ENCODE measurements at regions not wholly inside any gene's neighbourhood (a gene's known extent, or its start where the extent isn't known, plus 50 kb on each side); places are given as distances from the start of the nearest gene placed in this dataset.
"Not testable (repeated sequence)": the region's sequence is repeated elsewhere in the genome, so short reads cannot be mapped to it uniquely, and the experiment has no call there.

GRCh38 chr2:228387776-228388175 is 206.3 kb upstream of the SPHKAP start:
- H3K27ac Mint-ChIP-seq = no peak overlapping the region
- H3K4me1 Mint-ChIP-seq = no peaks in the 10 kb centered on the region

DNA sequence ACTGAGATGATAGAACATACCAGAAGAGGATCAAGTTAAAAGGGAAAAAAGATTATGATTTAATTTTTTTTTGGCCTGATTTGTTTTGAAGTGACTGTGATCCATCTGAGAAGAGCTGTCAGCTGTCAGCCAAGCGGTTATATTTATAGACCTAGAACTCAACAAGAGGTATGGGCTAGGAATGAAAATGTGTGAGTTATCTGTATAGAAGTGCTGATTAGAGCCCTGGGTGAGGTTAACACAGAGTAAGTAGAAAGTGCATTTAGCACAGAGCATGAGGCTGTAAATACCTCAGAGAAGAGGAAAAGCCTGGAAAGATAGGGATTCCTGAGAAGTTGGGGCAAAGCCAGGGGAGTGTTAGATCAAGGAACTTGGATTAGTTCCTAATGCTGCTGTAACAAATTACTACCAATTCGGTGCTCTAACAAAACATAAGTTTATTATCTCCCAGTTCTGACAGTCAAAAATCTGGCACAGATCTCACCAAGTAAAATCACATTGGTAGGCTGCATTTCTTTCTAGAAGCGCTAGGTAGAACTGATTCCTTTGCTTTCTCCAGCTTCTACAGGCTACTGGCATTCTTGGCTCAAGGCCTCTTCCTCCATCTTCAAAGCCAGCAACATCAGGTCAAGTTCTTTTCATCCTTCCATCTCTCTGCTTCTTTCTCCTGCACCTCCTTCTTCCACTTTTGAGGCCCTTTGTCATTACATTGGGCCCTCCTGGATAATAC is 197.4 kb upstream of the SPHKAP start:
- peaks cover 0 to 1% (median 0%) of the 10 kb centered on the region in 3 donors for H3K27me3 Mint-ChIP-seq (ENCODE audit: low read depth in 3 of 3)
- peaks cover 6 to 38% (median 7%) of the 10 kb centered on the region in 6 donors for H3K9me3 Mint-ChIP-seq
- no peaks in the 10 kb centered on the region for H3K36me3 Mint-ChIP-seq
- no peak overlapping the region for H3K4me3 Mint-ChIP-seq
- DNase-seq = no peak
- H3K27ac Mint-ChIP-seq = no peak overlapping the region
- H3K4me1 Mint-ChIP-seq = no peaks in the 10 kb centered on the region

More at GRCh38 chr2:228387776-228388175, 206.3 kb upstream of the SPHKAP start:
- no peaks in the 10 kb centered on the region for H3K36me3 Mint-ChIP-seq
- no peak overlapping the region for H3K4me3 Mint-ChIP-seq
- no peak for DNase-seq
- H3K9me3 Mint-ChIP-seq = peaks cover 4 to 28% (median 16%) of the 10 kb centered on the region in 6 donors
- peaks cover 0 to 1% (median 0%) of the 10 kb centered on the region in 3 donors for H3K27me3 Mint-ChIP-seq (ENCODE audit: low read depth in 3 of 3)

GRCh38 chr2:228378233-228378632 is 196.7 kb upstream of the SPHKAP start:
- Mint-ChIP-seq H3K4me3 (no peak overlapping the region), H3K4me1 (no peaks in the 10 kb centered on the region), H3K27ac (no peak overlapping the region), H3K9me3 (peaks cover 6 to 45% (median 7%) of the 10 kb centered on the region in 6 donors), H3K36me3 (no peaks in the 10 kb centered on the region), H3K27me3 (ENCODE audit: low read depth in 3 of 3) (peaks cover 0 to 1% (median 0%) of the 10 kb centered on the region in 3 donors)
- no peak for DNase-seq

DNA sequence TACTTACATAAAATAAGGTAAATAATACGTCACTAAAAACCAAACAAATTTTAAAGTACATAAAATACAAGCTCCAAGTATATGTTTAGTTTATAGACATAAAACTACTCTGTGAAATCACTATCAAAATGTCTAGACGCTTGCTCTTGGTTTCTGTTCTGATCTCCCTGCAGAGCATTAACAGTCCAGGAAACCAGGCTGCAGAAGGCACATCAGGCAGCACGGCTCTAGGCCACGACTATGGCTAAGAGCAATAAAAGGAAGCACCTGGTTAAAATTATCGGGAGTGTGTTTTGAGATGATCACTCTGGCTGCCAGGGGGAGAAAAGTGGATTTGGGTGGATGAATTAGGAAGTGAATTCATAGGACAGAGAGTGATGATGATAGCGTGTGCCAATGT is 196.0 kb upstream of the SPHKAP start:
- H3K36me3 Mint-ChIP-seq = no peaks in the 10 kb centered on the region
- H3K9me3 Mint-ChIP-seq = peaks cover 6 to 45% (median 7%) of the 10 kb centered on the region in 6 donors
- no peak overlapping the region for H3K4me3 Mint-ChIP-seq
- no peak for DNase-seq
- peaks cover 0 to 1% (median 0%) of the 10 kb centered on the region in 3 donors for H3K27me3 Mint-ChIP-seq (ENCODE audit: low read depth in 3 of 3)
- no peak overlapping the region for H3K27ac Mint-ChIP-seq
- no peaks in the 10 kb centered on the region for H3K4me1 Mint-ChIP-seq

DNA sequence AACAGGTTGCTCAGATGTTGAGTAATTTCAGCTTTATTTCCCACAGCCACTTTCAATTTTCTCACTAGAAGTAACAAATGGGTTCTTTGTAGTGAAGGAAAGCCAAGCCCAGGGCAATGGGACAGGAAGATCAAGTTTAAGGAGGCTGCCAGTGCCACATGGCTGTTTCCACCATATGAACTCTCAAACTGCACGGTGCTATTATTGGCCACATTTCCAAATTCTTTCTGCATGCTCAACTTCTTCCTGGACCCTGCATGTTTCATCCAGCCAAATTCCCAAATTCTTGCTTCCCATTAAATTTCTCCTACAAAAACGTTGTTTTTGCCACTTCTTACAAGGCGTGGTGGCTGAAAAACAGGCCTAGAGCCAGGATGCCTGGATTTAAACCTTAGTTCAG is 193.3 kb upstream of the SPHKAP start:
- peaks cover 0 to 1% (median 0%) of the 10 kb centered on the region in 3 donors for H3K27me3 Mint-ChIP-seq (ENCODE audit: low read depth in 3 of 3)
- H3K4me3 Mint-ChIP-seq = no peak overlapping the region
- DNase-seq = no peak
- no peaks in the 10 kb centered on the region for H3K4me1 Mint-ChIP-seq
- no peak overlapping the region for H3K27ac Mint-ChIP-seq
- no peaks in the 10 kb centered on the region for H3K36me3 Mint-ChIP-seq
- peaks cover 7 to 57% (median 15%) of the 10 kb centered on the region in 6 donors for H3K9me3 Mint-ChIP-seq

GRCh38 chr2:228373191-228373590 is 191.7 kb upstream of the SPHKAP start:
- no peak for DNase-seq
- Mint-ChIP-seq H3K4me3 (no peak overlapping the region), H3K27ac (no peak overlapping the region), H3K36me3 (no peaks in the 10 kb centered on the region), H3K9me3 (peaks cover 5 to 51% (median 13%) of the 10 kb centered on the region in 6 donors), H3K27me3 (ENCODE audit: low read depth in 3 of 3) (peaks cover 0 to 1% (median 0%) of the 10 kb centered on the region in 3 donors), H3K4me1 (no peaks in the 10 kb centered on the region)

- no peak for DNase-seq
- no peak overlapping the region for H3K27ac Mint-ChIP-seq
- no peak overlapping the region for H3K4me3 Mint-ChIP-seq
- peaks cover 5 to 44% (median 13%) of the 10 kb centered on the region in 6 donors for H3K9me3 Mint-ChIP-seq
- peaks cover 0 to 3% (median 0%) of the 10 kb centered on the region in 3 donors for H3K27me3 Mint-ChIP-seq (ENCODE audit: low read depth in 3 of 3)
- H3K36me3 Mint-ChIP-seq = no peaks in the 10 kb centered on the region
- H3K4me1 Mint-ChIP-seq = no peaks in the 10 kb centered on the region
Measured at GRCh38 chr2:228372212-228372611, 190.7 kb upstream of the SPHKAP start.

DNA sequence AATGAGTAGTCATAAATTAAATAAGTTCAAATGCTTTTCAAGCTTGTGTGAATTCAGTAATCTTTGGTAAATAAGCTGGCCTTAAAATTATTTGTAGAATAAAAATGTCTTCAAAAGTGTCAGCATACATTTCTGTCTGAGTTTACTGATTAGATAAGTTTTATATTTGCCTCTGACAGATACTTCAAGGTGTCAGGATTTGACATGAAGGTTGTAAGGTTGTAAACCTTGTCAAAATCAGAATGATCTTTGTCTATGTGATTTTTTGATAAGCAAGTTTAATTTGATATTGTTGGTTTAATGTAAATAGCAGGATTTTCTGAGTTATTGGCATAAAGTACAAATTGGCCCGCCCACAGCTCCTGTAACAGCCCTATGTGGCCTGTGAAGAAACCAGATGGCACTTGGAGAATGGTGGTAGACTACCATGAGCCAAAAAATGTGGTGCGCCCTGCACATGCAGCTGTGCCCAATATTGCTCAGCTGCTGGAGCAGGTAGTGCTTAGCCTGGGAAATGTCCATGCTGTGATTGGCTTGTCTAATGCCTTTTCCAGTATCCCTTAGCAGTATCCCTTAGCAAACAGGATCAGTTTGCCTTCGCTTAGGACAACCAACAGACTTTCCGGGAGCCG is 188.0 kb upstream of the SPHKAP start:
- H3K4me1 Mint-ChIP-seq = no peaks in the 10 kb centered on the region
- peaks cover 0 to 3% (median 0%) of the 10 kb centered on the region in 3 donors for H3K27me3 Mint-ChIP-seq (ENCODE audit: low read depth in 3 of 3)
- no peaks in the 10 kb centered on the region for H3K36me3 Mint-ChIP-seq
- no peak overlapping the region for H3K4me3 Mint-ChIP-seq
- H3K27ac Mint-ChIP-seq = no peak overlapping the region
- DNase-seq = no peak
- H3K9me3 Mint-ChIP-seq = peaks cover 4 to 30% (median 14%) of the 10 kb centered on the region in 6 donors

GRCh38 chr2:228367356-228367755 is 185.9 kb upstream of the SPHKAP start:
- no peak for DNase-seq
- peaks cover 0 to 1% (median 0%) of the 10 kb centered on the region in 3 donors for H3K27me3 Mint-ChIP-seq (ENCODE audit: low read depth in 3 of 3)

DNA sequence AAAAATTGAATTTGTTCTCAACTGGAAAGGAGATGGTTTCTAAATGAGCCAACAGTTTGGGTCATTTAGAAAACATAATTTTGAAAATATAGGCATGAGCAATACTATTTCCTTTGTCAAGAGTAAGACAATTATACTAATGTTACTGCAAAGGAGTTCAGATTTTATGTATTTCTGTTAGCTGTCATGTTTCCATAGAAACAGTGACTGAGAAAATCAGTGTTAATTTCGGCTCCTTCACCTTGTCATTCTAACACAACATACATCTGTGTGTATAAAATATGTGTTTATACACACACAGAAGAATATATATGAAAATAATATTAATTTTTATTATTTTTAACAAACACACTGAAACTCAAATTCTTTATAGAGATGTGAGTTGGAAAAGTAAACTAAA is 178.0 kb upstream of the SPHKAP start:
- peaks cover 6 to 36% (median 14%) of the 10 kb centered on the region in 6 donors for H3K9me3 Mint-ChIP-seq
- H3K36me3 Mint-ChIP-seq = no peaks in the 10 kb centered on the region
- no peaks in the 10 kb centered on the region for H3K4me1 Mint-ChIP-seq
- no peaks in the 10 kb centered on the region for H3K27me3 Mint-ChIP-seq (ENCODE audit: low read depth in 3 of 3)
- DNase-seq = no peak
- no peak overlapping the region for H3K4me3 Mint-ChIP-seq
- H3K27ac Mint-ChIP-seq = no peak overlapping the region

More at GRCh38 chr2:228367356-228367755, 185.9 kb upstream of the SPHKAP start:
- H3K4me1 Mint-ChIP-seq = no peaks in the 10 kb centered on the region
- peaks cover 4 to 29% (median 15%) of the 10 kb centered on the region in 6 donors for H3K9me3 Mint-ChIP-seq
- no peaks in the 10 kb centered on the region for H3K36me3 Mint-ChIP-seq
- no peak overlapping the region for H3K27ac Mint-ChIP-seq
- no peak overlapping the region for H3K4me3 Mint-ChIP-seq

- no peak for DNase-seq
Measured at GRCh38 chr2:228355897-228356296, 174.4 kb upstream of the SPHKAP start.

GRCh38 chr2:228352980-228353379 is 171.5 kb upstream of the SPHKAP start:
- not testable (repeated sequence) for H3K36me3 Mint-ChIP-seq; H3K27ac Mint-ChIP-seq; H3K27me3 Mint-ChIP-seq (ENCODE audit: low read depth in 3 of 3); DNase-seq; H3K4me3 Mint-ChIP-seq; H3K4me1 Mint-ChIP-seq
- peaks cover 9 to 54% (median 20%) of the 10 kb centered on the region in 6 donors for H3K9me3 Mint-ChIP-seq

More at GRCh38 chr2:228355897-228356296, 174.4 kb upstream of the SPHKAP start:
- Mint-ChIP-seq H3K27me3 (ENCODE audit: low read depth in 3 of 3) (no peaks in the 10 kb centered on the region), H3K27ac (no peak overlapping the region), H3K9me3 (peaks cover 7 to 38% (median 17%) of the 10 kb centered on the region in 6 donors), H3K4me3 (no peak overlapping the region), H3K36me3 (peaks cover 0 to 3% (median 0%) of the 10 kb centered on the region in 3 donors), H3K4me1 (no peaks in the 10 kb centered on the region)

GRCh38 chr2:228352048-228352447 is 170.6 kb upstream of the SPHKAP start:
- peaks cover 9 to 54% (median 19%) of the 10 kb centered on the region in 6 donors for H3K9me3 Mint-ChIP-seq
- no peak for DNase-seq
- H3K4me1 Mint-ChIP-seq = no peaks in the 10 kb centered on the region
- H3K36me3 Mint-ChIP-seq = peaks cover 0 to 3% (median 0%) of the 10 kb centered on the region in 3 donors
- no peak overlapping the region for H3K4me3 Mint-ChIP-seq
- H3K27ac Mint-ChIP-seq = no peak overlapping the region
- peaks cover 0 to 2% (median 2%) of the 10 kb centered on the region in 3 donors for H3K27me3 Mint-ChIP-seq (ENCODE audit: low read depth in 3 of 3)

GRCh38 chr2:228348516-228349064 is 167.1 kb upstream of the SPHKAP start:
- Mint-ChIP-seq H3K4me3 (no peak overlapping the region), H3K27ac (no peak overlapping the region)

More at GRCh38 chr2:228348516-228349064, 167.1 kb upstream of the SPHKAP start:
- peaks cover 0 to 3% (median 0%) of the 10 kb centered on the region in 3 donors for H3K36me3 Mint-ChIP-seq
- peaks cover 0 to 2% (median 2%) of the 10 kb centered on the region in 3 donors for H3K27me3 Mint-ChIP-seq (ENCODE audit: low read depth in 3 of 3)
- H3K4me1 Mint-ChIP-seq = no peaks in the 10 kb centered on the region
- DNase-seq = no peak
- peaks cover 4 to 57% (median 18%) of the 10 kb centered on the region in 6 donors for H3K9me3 Mint-ChIP-seq
